ENCODE measurements at regions not wholly inside any gene's neighbourhood (a gene's known extent, or its start where the extent isn't known, plus 50 kb on each side); places are given as distances from the start of the nearest gene placed in this dataset.
"Not testable (repeated sequence)": the region's sequence is repeated elsewhere in the genome, so short reads cannot be mapped to it uniquely, and the experiment has no call there.

DNA sequence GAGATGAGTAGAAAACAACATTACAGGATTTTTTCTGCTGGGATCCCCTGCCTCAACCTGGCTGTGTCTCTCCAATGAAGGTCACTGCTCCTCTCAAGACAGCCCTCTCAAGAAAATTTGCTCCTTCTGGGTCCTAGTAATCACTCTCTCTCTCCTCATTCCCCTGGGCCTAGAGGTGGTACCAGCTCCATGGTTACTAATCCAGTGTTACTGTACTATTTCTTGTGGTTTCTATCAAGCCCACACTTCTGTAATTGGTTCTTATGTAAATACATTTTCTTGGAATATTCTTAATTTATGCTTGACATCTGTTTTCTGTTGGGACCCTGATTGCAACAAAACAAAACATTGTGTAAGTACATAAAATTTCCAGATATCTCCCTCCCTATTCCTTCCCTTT is 123.8 kb upstream of the RORB start:
- no peak for DNase-seq

DNA sequence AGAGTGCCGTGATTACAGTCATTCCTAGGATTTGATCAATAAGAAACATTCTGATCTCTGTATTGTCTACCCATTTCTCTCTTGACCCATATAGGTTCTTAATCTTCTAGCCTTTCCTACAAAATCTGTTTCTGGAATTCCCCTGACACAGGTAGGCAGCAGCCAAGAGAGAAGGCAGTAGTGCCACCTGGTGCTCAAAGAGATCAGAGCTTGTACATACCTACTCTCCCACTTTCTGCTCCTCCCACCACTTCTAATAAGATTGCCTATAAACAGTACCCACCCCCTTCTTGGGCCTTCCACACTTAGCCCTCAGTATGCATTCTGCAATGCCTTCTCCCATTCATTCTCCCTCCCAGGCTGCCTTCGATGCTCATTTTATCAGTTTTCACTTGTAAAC is 117.4 kb upstream of the RORB start:
- peak; percentile 20 for DNase-seq

- no peak for DNase-seq
Observed at GRCh38 chr9:74391816-74392215, 105.3 kb upstream of the RORB start.

- no peak for DNase-seq
Observed at GRCh38 chr9:74403581-74403980, 93.6 kb upstream of the RORB start.

GRCh38 chr9:74404620-74405019 is 92.5 kb upstream of the RORB start:
- no peak for DNase-seq

DNA sequence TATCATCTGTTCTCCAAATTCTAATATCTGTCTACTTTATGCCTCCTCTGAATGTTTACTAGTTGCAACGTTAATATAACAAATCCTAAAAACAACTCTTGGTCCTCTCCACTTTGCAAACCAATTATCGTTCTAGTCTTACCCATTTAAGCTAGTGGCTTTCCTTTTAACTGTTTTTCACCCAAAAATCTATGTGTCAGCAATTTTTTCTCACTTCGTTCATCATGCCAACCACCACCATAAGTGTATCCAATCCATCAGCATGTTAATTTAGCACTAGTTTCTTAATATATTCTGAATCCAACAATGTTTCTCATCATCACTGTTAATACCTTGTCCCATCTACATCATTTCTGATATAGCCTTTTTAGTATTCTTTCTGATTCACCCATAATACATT is 90.0 kb upstream of the RORB start:
- DNase-seq: no peak

DNA sequence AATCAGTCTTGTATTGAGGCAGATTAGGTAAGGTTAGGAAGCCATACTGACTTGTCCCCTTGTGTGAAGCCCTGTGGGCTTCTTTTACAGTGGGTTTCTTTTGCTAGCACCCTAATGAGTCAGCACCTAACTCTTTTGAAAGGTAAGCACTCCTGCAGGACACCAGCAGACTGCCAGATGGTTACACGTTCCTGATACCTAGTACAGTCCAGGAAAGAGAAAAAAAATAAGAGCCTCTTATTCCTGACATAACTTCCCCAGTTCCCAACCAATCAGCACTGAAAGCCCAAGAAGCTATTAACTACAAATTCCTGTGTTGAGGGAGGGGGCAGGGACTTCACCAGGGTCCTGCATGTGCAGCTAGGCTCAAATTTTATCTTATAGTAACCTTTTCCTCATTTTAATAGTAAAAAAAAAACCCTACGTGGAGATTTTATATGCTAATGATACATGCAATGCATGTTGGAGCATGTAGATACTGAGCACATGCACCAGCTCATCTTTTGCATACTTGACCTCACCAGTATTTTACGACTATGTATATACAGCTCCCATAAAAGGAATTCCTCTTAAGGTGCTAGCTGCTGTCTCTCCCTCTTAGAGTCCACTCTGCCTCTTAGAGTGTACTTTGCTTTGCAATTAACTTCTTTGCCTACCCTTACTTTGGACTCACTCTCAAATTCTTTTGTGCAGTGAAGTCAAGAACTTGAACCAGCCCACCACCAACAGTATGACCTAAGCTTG is 84.7 kb upstream of the RORB start:
- no peak for DNase-seq

DNA sequence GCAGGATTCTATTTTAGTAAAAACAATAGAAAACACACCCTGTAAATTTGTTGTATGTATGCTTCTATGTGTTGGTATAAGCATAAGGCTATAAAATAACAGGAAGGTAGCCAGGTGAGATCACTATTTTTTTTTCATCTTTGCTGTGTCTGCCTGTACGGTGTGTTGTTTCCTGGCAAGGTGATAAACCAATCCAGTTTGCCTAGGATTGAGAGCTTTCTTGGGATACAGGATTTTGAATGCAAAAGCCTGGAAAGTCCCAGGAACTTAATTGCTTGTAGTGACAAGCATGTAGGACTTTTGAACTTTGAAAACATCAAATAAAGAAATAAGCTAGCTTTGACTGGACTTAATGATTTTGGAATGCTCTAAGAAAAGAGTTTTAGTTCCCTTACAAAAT is 83.3 kb upstream of the RORB start:
- DNase-seq: no peak

- no peak for DNase-seq
Observed at GRCh38 chr9:74414325-74414724, 82.8 kb upstream of the RORB start.

- DNase-seq: no peak
Observed at GRCh38 chr9:74415995-74416394, 81.1 kb upstream of the RORB start.

- DNase-seq: not testable (repeated sequence)
Observed at GRCh38 chr9:74424488-74424887, 72.6 kb upstream of the RORB start.

GRCh38 chr9:74431467-74431866 is 65.7 kb upstream of the RORB start:
- DNase-seq: no peak

- no peak for DNase-seq
Observed at GRCh38 chr9:74443036-74443750, 53.9 kb upstream of the RORB start.

GRCh38 chr9:74444369-74444768 is 52.8 kb upstream of the RORB start:
- DNase-seq: no peak

Data from NCI-H187 treated with DMSO at 0.1 percent for 48 hours (cell line).